ENCODE measurements at regions not wholly inside any gene's neighbourhood (a gene's known extent, or its start where the extent isn't known, plus 50 kb on each side); places are given as distances from the start of the nearest gene placed in this dataset.

GRCh38 chr10:3942937-3943489 is 158.0 kb upstream of the KLF6 start:
- Histone ChIP-seq H2AFZ (no peak overlapping the region), H3K36me3 (ENCODE audit: low read depth) (no peaks in the 10 kb centered on the region), H3F3A (ENCODE audit: insufficient read depth, low read depth) (peaks cover 27% of the 10 kb centered on the region), H3K4me3 (no peak overlapping the region), H3K9me3 (ENCODE audit: insufficient read depth, low read depth) (no peaks in the 10 kb centered on the region), H3K9me2 (ENCODE audit: insufficient read depth) (no peaks in the 10 kb centered on the region), H3K79me2 (ENCODE audit: low read depth) (no peaks in the 10 kb centered on the region), H3K27ac (0 out of 2 replicates have a peak overlapping the region, but pooled peaks have one; percentile 12), H3K4me1 (replicated peaks; ENCODE audit: insufficient read depth) (peaks cover 31% of the 10 kb centered on the region), H3K27me3 (ENCODE audit: insufficient read depth, low read depth) (no peaks in the 10 kb centered on the region), H3K4me2 (peak overlapping the region; percentile 42; the same call in 1 of the 2 replicates), H4K20me1 (ENCODE audit: insufficient read depth) (no peaks in the 10 kb centered on the region)
- ChIA-PET POLR2A (ENCODE audit: unreplicated experiment) (no interaction called here), CTCF (interaction anchor here (1.0 kb wide), 1 partner anchor 12 kb away, joined by 4 read pairs; no protein-coding TSS in a partner anchor)
- no TSS peak for BruUV-seq (replicated peaks)
- intact Hi-C loops (cut with micrococcal nuclease; ENCODE audit: unreplicated experiment), result loop anchor here (10.0 kb wide), 1 partner anchor 158 kb away; the partner anchor contains the start of gene KLF6
- no peak for DNase-seq
- TF ChIP-seq EZH2 (IDR thresholded peaks at IDR 0.05; ENCODE audit: low read depth), result no peak
- TF ChIP-seq, protein P1, sequence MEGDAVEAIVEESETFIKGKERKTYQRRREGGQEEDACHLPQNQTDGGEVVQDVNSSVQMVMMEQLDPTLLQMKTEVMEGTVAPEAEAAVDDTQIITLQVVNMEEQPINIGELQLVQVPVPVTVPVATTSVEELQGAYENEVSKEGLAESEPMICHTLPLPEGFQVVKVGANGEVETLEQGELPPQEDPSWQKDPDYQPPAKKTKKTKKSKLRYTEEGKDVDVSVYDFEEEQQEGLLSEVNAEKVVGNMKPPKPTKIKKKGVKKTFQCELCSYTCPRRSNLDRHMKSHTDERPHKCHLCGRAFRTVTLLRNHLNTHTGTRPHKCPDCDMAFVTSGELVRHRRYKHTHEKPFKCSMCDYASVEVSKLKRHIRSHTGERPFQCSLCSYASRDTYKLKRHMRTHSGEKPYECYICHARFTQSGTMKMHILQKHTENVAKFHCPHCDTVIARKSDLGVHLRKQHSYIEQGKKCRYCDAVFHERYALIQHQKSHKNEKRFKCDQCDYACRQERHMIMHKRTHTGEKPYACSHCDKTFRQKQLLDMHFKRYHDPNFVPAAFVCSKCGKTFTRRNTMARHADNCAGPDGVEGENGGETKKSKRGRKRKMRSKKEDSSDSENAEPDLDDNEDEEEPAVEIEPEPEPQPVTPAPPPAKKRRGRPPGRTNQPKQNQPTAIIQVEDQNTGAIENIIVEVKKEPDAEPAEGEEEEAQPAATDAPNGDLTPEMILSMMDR (conservative IDR thresholded peaks at IDR 0.05), result no peak

- no peaks in the 10 kb centered on the region for H3K79me2 ChIP-seq (ENCODE audit: low read depth)
- no peak for DNase-seq
- H3K4me3 ChIP-seq, result no peak overlapping the region
- intact Hi-C loops (cut with micrococcal nuclease; ENCODE audit: unreplicated experiment), result loop anchor here (10.0 kb wide), 1 partner anchor 157 kb away; the partner anchor contains the start of gene KLF6
- H4K20me1 ChIP-seq (ENCODE audit: insufficient read depth), result no peaks in the 10 kb centered on the region
- no peak overlapping the region for H2AFZ ChIP-seq
- ChIA-PET POLR2A (ENCODE audit: unreplicated experiment) (no interaction called here), CTCF (no interaction called here)
- no peak overlapping the region for H3K27ac ChIP-seq
- H3K4me2 ChIP-seq, result no peak overlapping the region
- peaks cover 21% of the 10 kb centered on the region for H3F3A ChIP-seq (ENCODE audit: insufficient read depth, low read depth)
- H3K27me3 ChIP-seq (ENCODE audit: insufficient read depth, low read depth), result no peaks in the 10 kb centered on the region
- no peaks in the 10 kb centered on the region for H3K9me3 ChIP-seq (ENCODE audit: insufficient read depth, low read depth)
- H3K4me1 ChIP-seq (replicated peaks; ENCODE audit: insufficient read depth), result peaks cover 20% of the 10 kb centered on the region
- no peaks in the 10 kb centered on the region for H3K9me2 ChIP-seq (ENCODE audit: insufficient read depth)
- no TSS peak for BruUV-seq (replicated peaks)
- no peak for TF ChIP-seq EZH2 (IDR thresholded peaks at IDR 0.05; ENCODE audit: low read depth)
- TF ChIP-seq, protein P1 (conservative IDR thresholded peaks at IDR 0.05), result no peak
- no peaks in the 10 kb centered on the region for H3K36me3 ChIP-seq (ENCODE audit: low read depth)
These were observed 156.7 kb upstream of the KLF6 start for GRCh38 chr10:3941676-3942075.

DNA sequence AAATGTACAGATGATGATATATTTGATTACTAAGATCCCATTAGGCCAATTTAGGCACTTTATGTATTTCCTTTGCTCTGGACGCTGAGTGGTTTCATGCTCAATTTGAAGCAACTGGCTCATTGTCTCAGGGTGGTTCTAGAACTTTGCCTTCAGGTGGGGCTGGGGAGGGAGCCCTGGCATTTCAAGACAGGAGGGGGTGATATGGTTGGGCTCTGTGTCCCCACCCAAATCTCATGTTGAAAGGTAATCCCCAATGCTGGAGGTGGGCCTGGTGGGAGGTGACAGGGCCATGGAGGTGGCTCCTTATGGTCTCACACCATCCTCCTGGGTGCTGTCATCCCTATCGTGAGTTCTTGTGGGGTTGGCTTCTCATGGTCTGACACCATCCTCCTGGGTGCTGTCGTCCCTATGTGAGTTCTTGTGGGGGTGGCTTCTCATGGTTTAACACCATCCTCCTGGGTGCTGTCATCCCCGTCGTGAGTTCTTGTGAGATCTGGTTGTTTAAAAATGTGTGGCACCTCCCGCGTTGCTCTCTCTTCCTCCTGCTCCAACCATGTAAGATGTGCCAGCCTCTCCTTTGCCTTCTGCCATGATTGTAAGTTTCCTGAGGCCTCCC is 151.5 kb upstream of the KLF6 start:
- Histone ChIP-seq H3K4me1 (replicated peaks; ENCODE audit: insufficient read depth) (no peaks in the 10 kb centered on the region), H3K27ac (no peak overlapping the region), H4K20me1 (ENCODE audit: insufficient read depth) (no peaks in the 10 kb centered on the region), H3K4me3 (no peak overlapping the region), H3K4me2 (no peak overlapping the region), H3K9me2 (ENCODE audit: insufficient read depth) (no peaks in the 10 kb centered on the region), H3K9me3 (ENCODE audit: insufficient read depth, low read depth) (no peaks in the 10 kb centered on the region), H3K79me2 (ENCODE audit: low read depth) (no peaks in the 10 kb centered on the region), H3F3A (ENCODE audit: insufficient read depth, low read depth) (no peaks in the 10 kb centered on the region), H3K27me3 (ENCODE audit: insufficient read depth, low read depth) (no peaks in the 10 kb centered on the region), H3K36me3 (ENCODE audit: low read depth) (no peaks in the 10 kb centered on the region), H2AFZ (no peak overlapping the region)
- intact Hi-C loops (cut with micrococcal nuclease; ENCODE audit: unreplicated experiment), result no loop called here
- ChIA-PET CTCF (interaction anchor here (0.6 kb wide), 1 partner anchor 618 kb away, joined by 3 read pairs; no protein-coding TSS in a partner anchor), POLR2A (ENCODE audit: unreplicated experiment) (no interaction called here)
- no peak for DNase-seq
- no TSS peak for BruUV-seq (replicated peaks)
- TF ChIP-seq, protein P1 (conservative IDR thresholded peaks at IDR 0.05), result no peak
- no peak for TF ChIP-seq EZH2 (IDR thresholded peaks at IDR 0.05; ENCODE audit: low read depth)
